Esophagus mucosa (tissue), 1 donor: ENCODE measurements at regions not wholly inside any gene's neighbourhood (a gene's known extent, or its start where the extent isn't known, plus 50 kb on each side); places are given as distances from the start of the nearest gene placed in this dataset.

ENCODE experiments used
- ATAC-seq: fragments of 200-7000 bp; cut with Tn5 transposase; one replicate; pipeline ENCODE4 v1.9.1; 2020
- donor health status: DM: yes; HTN: yes; CAD: no.

GRCh38 chr9:121569266-121569648 lies 69.6 kb upstream of the GGTA1 start:
- ATAC-seq: no peak

- ATAC-seq: no peak
These were observed 72.9 kb upstream of the GGTA1 start for GRCh38 chr9:121572581-121572980.

DNA sequence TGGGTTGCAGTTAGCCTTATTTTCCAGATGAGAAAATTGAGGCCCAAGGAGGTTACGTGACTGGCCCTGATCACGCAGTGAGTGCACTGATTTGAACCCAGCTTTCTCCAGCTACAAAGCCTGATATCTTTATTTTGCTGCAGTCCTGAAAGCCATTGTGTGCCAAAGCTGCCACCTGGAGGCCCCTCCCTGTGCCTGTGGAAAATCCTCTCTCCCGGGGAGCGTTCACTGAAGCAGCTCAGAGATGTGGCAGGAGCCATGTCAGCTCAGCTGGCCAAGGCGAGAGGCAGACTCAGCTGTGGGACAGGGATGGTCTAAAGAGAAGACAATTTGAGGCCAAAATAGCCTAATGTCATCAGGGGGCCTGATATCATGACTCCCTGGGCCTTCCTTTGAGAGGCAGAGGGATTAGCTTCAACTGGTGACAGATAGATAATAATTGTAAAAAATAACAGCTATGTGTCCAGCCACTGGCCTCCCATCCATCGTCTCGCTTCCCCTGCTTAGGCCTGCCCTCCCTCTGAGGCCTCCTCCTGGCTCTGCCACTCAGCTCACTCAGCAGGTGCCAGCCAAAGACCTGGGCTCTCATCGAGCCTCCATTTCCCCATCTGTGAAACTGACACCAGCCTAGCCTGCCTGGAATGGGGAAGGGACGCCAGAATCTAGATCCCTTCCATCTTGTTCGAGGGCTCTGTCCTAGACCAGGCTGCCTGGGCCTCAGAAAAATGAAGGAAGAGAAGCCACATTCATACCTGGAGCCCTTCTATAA lies 74.3 kb upstream of the GGTA1 start:
- ATAC-seq: no peak

DNA sequence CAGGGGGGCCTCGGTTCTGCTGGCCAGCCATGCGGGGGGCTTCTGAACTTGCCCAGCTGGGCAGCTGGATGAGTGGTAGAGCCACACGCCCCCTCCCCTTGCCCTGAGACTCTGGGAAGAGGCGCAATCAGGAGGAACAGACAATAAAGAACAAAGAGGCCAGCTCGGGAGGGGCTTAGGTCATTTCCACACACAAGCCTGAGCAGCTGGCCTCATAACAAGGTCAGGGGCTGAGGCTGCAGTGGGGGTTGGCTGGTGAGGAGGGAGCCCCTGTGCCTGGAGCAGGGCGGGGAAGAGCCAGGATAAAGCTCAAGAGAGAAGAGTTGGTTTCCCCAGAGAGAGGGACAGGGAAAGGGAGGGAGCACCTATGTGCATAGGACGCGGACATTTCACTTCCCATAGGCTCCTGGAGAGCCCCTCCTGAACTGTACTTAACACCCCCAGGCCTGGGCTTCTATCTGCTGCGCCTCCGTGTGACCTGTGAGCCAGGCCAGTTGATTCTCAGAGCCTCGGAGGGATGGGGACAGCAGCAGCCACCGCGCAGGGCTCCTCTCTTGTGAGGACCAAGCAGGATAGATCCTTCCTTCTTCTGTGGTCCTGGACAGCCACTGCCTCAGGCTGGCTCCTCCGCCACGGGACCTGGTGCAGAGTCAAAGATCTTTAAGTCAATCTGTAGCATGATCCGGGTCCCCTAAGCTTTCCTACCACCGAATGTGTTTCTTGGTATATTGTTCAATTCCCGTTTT lies 75.3 kb upstream of the GGTA1 start:
- ATAC-seq: no peak

- ATAC-seq: no peak
These were observed 75.0 kb upstream of the DAB2IP start for GRCh38 chr9:121576281-121577075.

- ATAC-seq: peak; percentile 6
These were observed 74.3 kb upstream of the DAB2IP start for GRCh38 chr9:121577166-121577565.

DNA sequence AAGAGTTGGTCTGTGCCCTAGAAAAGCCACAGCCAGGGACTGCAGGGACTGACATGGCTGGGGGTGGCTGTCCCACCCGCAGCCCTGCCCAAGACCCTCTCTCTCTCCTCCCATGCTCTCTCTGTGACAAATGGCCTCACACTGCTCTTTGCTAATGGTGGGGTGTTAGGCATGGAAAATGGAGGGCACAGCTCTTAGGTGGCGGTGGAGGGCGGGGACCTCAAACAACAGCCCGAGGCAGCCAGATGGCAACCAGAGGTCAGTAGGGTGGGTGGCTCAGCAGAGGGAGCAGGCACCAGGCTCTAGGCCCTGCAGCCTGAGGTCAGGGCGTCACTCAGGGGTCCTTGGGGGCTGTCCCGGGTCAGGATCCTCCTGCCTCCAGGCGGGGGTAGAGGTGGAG lies 73.9 kb upstream of the DAB2IP start:
- ATAC-seq: no peak

- no peak for ATAC-seq
These were observed 69.4 kb upstream of the DAB2IP start for GRCh38 chr9:121581786-121582600.

DNA sequence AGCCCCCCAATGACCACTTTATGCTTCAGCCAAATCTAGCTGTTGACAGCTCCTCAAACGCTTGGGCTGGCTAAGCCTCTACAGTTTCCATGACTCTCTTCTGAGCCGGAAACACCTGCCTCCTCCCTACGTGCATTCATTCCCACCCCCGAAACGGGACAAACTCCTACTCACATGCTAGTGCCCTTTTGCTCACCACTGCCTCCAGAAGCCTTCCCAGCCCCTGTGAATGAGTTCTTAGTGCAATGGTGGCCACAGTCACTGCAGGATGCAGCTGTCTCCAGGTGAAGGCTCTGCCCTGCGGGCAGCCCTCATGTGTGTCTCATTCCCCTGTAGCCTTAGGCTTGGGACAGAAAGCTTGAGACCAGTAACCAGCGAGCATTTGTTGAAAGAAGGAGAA lies 68.8 kb upstream of the DAB2IP start:
- ATAC-seq: no peak

GRCh38 chr9:121584421-121584820 lies 67.0 kb upstream of the DAB2IP start:
- no peak for ATAC-seq

GRCh38 chr9:121587863-121588262 lies 63.6 kb upstream of the DAB2IP start:
- no peak for ATAC-seq

GRCh38 chr9:121589986-121590385 lies 61.4 kb upstream of the DAB2IP start:
- ATAC-seq: no peak

DNA sequence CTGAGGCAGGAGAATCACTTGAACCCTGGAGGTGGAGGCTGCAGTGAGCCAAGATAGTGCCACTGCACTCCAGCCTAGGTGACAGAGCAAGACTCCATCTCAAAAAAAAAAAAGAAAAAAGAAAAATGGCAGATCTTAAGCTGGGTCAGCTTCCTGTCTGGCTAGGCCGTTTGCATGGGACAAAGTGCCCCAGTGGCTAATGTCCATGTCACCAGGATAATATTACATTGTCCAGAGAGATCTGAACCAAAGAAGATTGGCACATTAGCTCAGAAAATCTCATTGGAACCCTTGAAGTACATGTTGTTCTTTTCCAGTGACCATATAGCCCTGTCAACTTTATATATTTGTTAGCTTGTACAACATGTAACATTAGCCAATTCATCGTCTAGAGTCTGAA lies 59.2 kb upstream of the DAB2IP start:
- ATAC-seq: no peak

DNA sequence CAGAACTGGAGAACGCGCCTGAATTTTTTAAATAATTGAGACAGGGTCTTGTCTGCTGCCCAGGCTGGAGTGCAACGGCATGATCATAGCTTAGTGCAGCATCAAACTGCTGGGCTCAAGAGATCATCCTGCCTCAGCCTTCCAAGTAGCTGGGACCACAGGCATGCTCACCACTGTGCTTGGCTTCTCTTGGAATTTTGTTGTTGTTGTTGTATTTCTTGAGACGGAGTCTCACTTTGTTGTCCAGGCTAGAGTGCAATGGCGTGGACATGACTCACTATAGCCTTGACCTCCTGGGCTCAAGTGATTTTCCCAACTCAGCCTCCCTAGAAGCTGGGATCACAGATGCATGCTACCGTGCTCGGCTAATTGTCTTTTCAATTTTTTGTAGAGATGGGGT lies 58.4 kb upstream of the DAB2IP start:
- ATAC-seq: no peak

- ATAC-seq: no peak
These were observed 54.9 kb upstream of the DAB2IP start for GRCh38 chr9:121596515-121596914.

DNA sequence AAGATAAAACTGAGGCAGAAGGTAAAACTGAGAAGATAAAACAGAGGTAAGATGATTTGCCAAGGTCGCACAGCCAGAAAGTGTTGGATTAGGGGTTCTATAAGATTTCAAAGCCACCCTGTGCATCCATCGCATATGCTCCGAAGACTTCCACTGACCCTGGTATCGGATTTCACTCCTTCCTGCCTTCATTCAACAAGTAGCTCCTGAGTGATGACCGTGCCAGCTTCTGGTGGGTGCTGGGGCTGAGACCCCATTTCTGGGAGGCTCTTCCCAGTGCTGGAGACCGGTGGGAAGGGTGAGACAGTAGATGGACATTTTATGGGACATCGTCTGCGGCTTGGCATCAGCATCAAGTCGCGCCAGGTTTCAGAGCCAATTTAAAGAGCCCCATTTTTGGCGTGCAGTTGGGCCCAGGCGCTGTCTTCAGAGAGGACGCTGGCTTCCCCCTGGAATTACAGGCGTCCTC lies 53.7 kb upstream of the DAB2IP start:
- ATAC-seq: no peak

DNA sequence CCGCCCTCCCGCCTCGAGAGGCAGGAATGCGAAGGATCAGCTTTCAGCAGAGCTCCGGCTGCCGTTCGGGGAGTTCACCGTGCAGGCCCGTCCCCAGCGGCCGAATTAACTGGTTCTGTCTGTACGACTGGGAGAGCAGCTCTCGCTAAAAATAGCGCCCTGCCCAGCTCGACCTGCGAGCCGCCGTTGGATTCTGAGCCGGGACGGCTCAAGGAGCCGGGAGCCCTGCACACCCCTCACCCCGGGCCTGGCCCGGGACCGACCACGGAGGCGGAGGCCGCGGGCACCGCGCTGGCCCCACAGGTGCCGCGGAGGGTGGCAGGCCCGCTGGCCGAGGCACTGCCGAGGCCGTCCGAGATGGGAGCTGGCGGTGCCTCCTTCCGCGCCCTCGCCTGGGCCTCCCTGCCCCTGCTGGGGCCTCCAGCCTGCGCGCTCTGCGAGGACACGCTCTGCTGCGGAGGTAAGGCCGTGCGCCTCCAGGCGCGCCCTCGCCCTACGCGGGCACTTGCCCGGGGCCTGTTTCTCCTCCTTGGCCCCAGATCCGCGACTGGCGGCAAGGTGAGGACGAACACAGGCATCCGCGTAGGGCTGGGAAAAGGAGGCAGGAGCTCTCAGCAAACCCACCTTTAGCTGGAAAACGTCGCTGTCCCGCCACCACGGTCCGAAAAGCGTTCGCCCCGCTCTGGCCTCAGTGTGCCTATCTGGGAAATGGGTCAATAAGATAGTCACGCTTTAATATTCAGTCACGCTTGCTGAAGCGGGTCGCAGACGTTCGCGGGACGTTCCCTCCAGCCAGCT lies 53.1 kb upstream of the DAB2IP start:
- ATAC-seq: peak; percentile 91

GRCh38 chr9:121598965-121599871 lies 52.2 kb upstream of the DAB2IP start:
- peak; percentile 62 for ATAC-seq

- ATAC-seq: no peak
These were observed 51.4 kb upstream of the DAB2IP start for GRCh38 chr9:121599872-121600585.

DNA sequence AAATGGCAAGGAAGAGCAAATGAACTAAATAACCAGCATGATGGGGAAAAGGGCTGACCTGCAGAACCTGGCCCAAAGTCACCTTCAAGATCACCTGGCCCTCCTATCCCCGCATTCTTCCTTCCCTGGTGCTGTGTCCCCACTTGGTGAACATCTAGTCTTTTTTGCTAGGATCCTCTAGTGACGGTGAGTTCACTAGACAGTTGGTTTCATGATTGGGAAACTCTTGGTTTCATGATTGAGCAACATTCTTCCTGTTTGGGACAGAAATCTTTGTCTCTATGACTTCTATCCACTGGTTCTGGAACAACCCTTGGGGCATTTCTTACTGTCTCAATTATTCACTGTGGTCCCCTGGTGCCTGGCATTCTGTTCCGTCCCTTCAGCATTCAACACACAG lies 50.2 kb upstream of the DAB2IP start:
- ATAC-seq: no peak
